ENCODE measurements at regions not wholly inside any gene's neighbourhood (a gene's known extent, or its start where the extent isn't known, plus 50 kb on each side); places are given as distances from the start of the nearest gene placed in this dataset.

- DNase-seq: no peak
These were observed 215.8 kb upstream of the PPP3CA start for GRCh38 chr4:101563126-101563525.

- DNase-seq: no peak
These were observed 209.5 kb upstream of the PPP3CA start for GRCh38 chr4:101556842-101557241.

- DNase-seq: no peak
These were observed 208.1 kb upstream of the PPP3CA start for GRCh38 chr4:101555341-101555880.

GRCh38 chr4:101540336-101540735 lies 193.0 kb upstream of the PPP3CA start:
- DNase-seq: no peak

GRCh38 chr4:101528526-101528925 lies 181.2 kb upstream of the PPP3CA start:
- DNase-seq: no peak

- no peak for DNase-seq
These were observed 179.9 kb upstream of the PPP3CA start for GRCh38 chr4:101527188-101527587.

- DNase-seq: no peak
These were observed 168.2 kb upstream of the PPP3CA start for GRCh38 chr4:101515566-101515965.

- no peak for DNase-seq
These were observed 167.8 kb upstream of the PPP3CA start for GRCh38 chr4:101515099-101515498.

GRCh38 chr4:101512416-101512815 lies 165.1 kb upstream of the PPP3CA start:
- no peak for DNase-seq

- no peak for DNase-seq
These were observed 154.1 kb upstream of the PPP3CA start for GRCh38 chr4:101501421-101501820.

GRCh38 chr4:101500742-101501141 lies 153.4 kb upstream of the PPP3CA start:
- no peak for DNase-seq

GRCh38 chr4:101475246-101475645 lies 127.9 kb upstream of the PPP3CA start:
- DNase-seq: no peak

GRCh38 chr4:101471201-101471600 lies 123.9 kb upstream of the PPP3CA start:
- DNase-seq: no peak

- no peak for DNase-seq
These were observed 117.3 kb upstream of the PPP3CA start for GRCh38 chr4:101464596-101464995.

- DNase-seq: no peak
These were observed 111.6 kb upstream of the PPP3CA start for GRCh38 chr4:101458914-101459313.

GRCh38 chr4:101458473-101458872 lies 111.1 kb upstream of the PPP3CA start:
- no peak for DNase-seq

- DNase-seq: no peak
These were observed 103.8 kb upstream of the PPP3CA start for GRCh38 chr4:101451086-101451485.

- no peak for DNase-seq
These were observed 94.1 kb upstream of the PPP3CA start for GRCh38 chr4:101441446-101441845.

- DNase-seq: no peak
These were observed 92.6 kb upstream of the PPP3CA start for GRCh38 chr4:101439926-101440325.

GRCh38 chr4:101421386-101421785 lies 74.1 kb upstream of the PPP3CA start:
- no peak for DNase-seq

GRCh38 chr4:101420661-101421060 lies 73.3 kb upstream of the PPP3CA start:
- DNase-seq: no peak

- no peak for DNase-seq
These were observed 72.2 kb upstream of the PPP3CA start for GRCh38 chr4:101419336-101420135.

- DNase-seq: no peak
These were observed 71.1 kb upstream of the PPP3CA start for GRCh38 chr4:101418466-101418865.

GRCh38 chr4:101418055-101418454 lies 70.7 kb upstream of the PPP3CA start:
- peak; percentile 2 for DNase-seq

- no peak for DNase-seq
These were observed 69.7 kb upstream of the PPP3CA start for GRCh38 chr4:101417046-101417445.
